GM23338 (cell line): ENCODE measurements at regions not wholly inside any gene's neighbourhood (a gene's known extent, or its start where the extent isn't known, plus 50 kb on each side); places are given as distances from the start of the nearest gene placed in this dataset.

Experiments
- ATAC-seq: fragments of 200-7000 bp; cut with Tn5 transposase; 3 replicates; pipeline ENCODE4 v1.9.1; 2020
- DNase-seq: peaks from one replicate; pipeline ENCODE4 v3.0.0-alpha.2; 2015; ENCODE audit warnings: low spot score
- H2AFZ ChIP-seq: fragments of 200-600 bp; sonication (generic); 2 replicates; pipeline ENCODE4 v1.8.0; 2016; ENCODE audit warnings: antibody characterized with exemption, mild to moderate bottlenecking, moderate library complexity
- H3F3A ChIP-seq: fragments of 200-600 bp; sonication (generic); replicated peaks from 2 replicates; pipeline ENCODE4 v1.8.0; 2017; ENCODE audit warnings: antibody characterized with exemption, mixed run types, low read depth
- H3K27ac ChIP-seq: fragments of 200-600 bp; sonication (generic); 2 replicates; pipeline ENCODE4 v1.6.1; 2016; ENCODE audit warnings: low read depth
- H3K27me3 ChIP-seq: fragments of 200-600 bp; sonication (generic); 2 replicates; pipeline ENCODE4 v1.8.0; 2016; ENCODE audit warnings: mild to moderate bottlenecking, mixed run types, moderate library complexity; ENCODE audit not compliant: insufficient read depth
- H3K36me3 ChIP-seq: fragments of 200-600 bp; sonication (generic); 2 replicates; pipeline ENCODE4 v1.8.0; 2016; ENCODE audit warnings: mild to moderate bottlenecking; ENCODE audit not compliant: insufficient read depth
- H3K4me1 ChIP-seq: fragments of 200-600 bp; sonication (generic); 2 replicates; pipeline ENCODE4 v1.8.0; 2016; ENCODE audit warnings: mild to moderate bottlenecking, moderate library complexity; ENCODE audit not compliant: insufficient read depth
- H3K4me2 ChIP-seq: fragments of 200-600 bp; sonication (generic); 2 replicates; pipeline ENCODE4 v1.7.1; 2017; ENCODE audit warnings: mixed run types
- H3K4me3 ChIP-seq: fragments of 200-600 bp; sonication (generic); 2 replicates; pipeline ENCODE4 v1.6.1; 2016; ENCODE audit warnings: mixed run types
- H3K79me2 ChIP-seq: fragments of 200-600 bp; sonication (generic); replicated peaks from 2 replicates; pipeline ENCODE4 v1.8.0; 2017; ENCODE audit warnings: mild to moderate bottlenecking; ENCODE audit not compliant: insufficient read depth
- H3K9me2 ChIP-seq: fragments of 200-600 bp; sonication (generic); 2 replicates; pipeline ENCODE4 v1.8.0; 2017; ENCODE audit not compliant: insufficient read depth
- H4K20me1 ChIP-seq: fragments of 200-600 bp; sonication (generic); replicated peaks from 2 replicates; pipeline ENCODE4 v1.8.0; 2017; ENCODE audit warnings: mild to moderate bottlenecking; ENCODE audit not compliant: insufficient read depth
- H3K27ac Mint-ChIP-seq: 2 replicates; pipeline ENCODE4 v1.8.0; 2020; ENCODE audit warnings: inconsistent platforms, mild to moderate bottlenecking, moderate library complexity, mixed read lengths
- H3K27me3 Mint-ChIP-seq: 3 replicates; pipeline ENCODE4 v1.8.0; 2022; ENCODE audit warnings: low read depth, mild to moderate bottlenecking, moderate library complexity, mixed read lengths, inconsistent platforms; ENCODE audit not compliant: insufficient read depth, poor library complexity
- H3K36me3 Mint-ChIP-seq: 3 replicates; pipeline ENCODE4 v1.8.0; 2021; ENCODE audit warnings: low read depth, mild to moderate bottlenecking, inconsistent platforms, moderate library complexity, mixed read lengths
- H3K4me1 Mint-ChIP-seq: 3 replicates; pipeline ENCODE4 v1.8.0; 2020; ENCODE audit warnings: mild to moderate bottlenecking, inconsistent platforms, mixed read lengths
- H3K4me3 Mint-ChIP-seq: 3 replicates; pipeline ENCODE4 v1.8.0; 2021; ENCODE audit warnings: moderate library complexity, mild to moderate bottlenecking, inconsistent platforms, mixed read lengths
- H3K9me3 Mint-ChIP-seq: 3 replicates; pipeline ENCODE4 v1.8.0; 2020; ENCODE audit warnings: moderate library complexity, mild to moderate bottlenecking, inconsistent platforms, mixed read lengths
- CTCF ChIP-seq, 2 experiments: fragments of 200-600 bp in 1 of 2; sonication (generic) in 1 of 2; conservative IDR thresholded peaks; 2 replicates each; pipeline versions ENCODE4 v1.5.1 to v1.6.1; 2016 to 2017; ENCODE audit warnings: antibody characterized with exemption in 2 of 2, low read depth in 2 of 2, mild to moderate bottlenecking in 2 of 2, moderate library complexity in 1 of 2
- NANOG ChIP-seq: IDR thresholded peaks from 2 replicates; pipeline ENCODE4 v1.6.1; 2016; ENCODE audit warnings: antibody characterized with exemption, borderline replicate concordance
- REST ChIP-seq: IDR thresholded peaks from one replicate; pipeline ENCODE4 v1.6.1; 2018; ENCODE audit warnings: antibody characterized with exemption; ENCODE audit not compliant: unreplicated experiment
- ZNF331 ChIP-seq: fragments of 250-450 bp; sonication (Bioruptor Pico); IDR thresholded peaks from 2 replicates; pipeline ENCODE4 v1.5.0; 2020; ENCODE audit warnings: low read depth, mild to moderate bottlenecking, moderate library complexity
- ZNF462 ChIP-seq: fragments of 250-450 bp; sonication (Bioruptor Pico); IDR thresholded peaks from 2 replicates; pipeline ENCODE4 v1.5.0; 2020; ENCODE audit warnings: mild to moderate bottlenecking, moderate library complexity

- Histone ChIP-seq H3K4me2 (peak overlapping the region; percentile 9; the same call in 1 of the 2 replicates), H3K36me3 (no peaks in the 10 kb centered on the region; the same call in 1 of the 2 replicates), H3K4me3 (no peak overlapping the region), H2AFZ (no peak overlapping the region), H3K9me2 (no peaks in the 10 kb centered on the region), H4K20me1 (no peaks in the 10 kb centered on the region), H3K27ac (no peak overlapping the region), H3K4me1 (peaks cover 8% of the 10 kb centered on the region; the same call in 1 of the 2 replicates), H3K27me3 (no peaks in the 10 kb centered on the region), H3F3A (no peaks in the 10 kb centered on the region), H3K79me2 (no peaks in the 10 kb centered on the region)
- H3K27ac Mint-ChIP-seq = no peak overlapping the region
- DNase-seq (peak; percentile 32), ATAC-seq (peak; percentile 65)
- peaks cover 14% of the 10 kb centered on the region; the same call in 2 of the 3 replicates for H3K4me1 Mint-ChIP-seq
- peaks cover 3% of the 10 kb centered on the region for H3K27me3 Mint-ChIP-seq
- no peak overlapping the region for H3K4me3 Mint-ChIP-seq
- TF ChIP-seq REST = no peak
- TF ChIP-seq NANOG = peak; percentile 7; the same call in 1 of the 2 replicates
- no peak for TF ChIP-seq ZNF331
- peaks cover 20% of the 10 kb centered on the region for H3K9me3 Mint-ChIP-seq
- peaks cover 16% of the 10 kb centered on the region; the same call in 2 of the 3 replicates for H3K36me3 Mint-ChIP-seq
Measured at GRCh38 chr6:117142142-117142541, 123.2 kb upstream of the VGLL2 start.

- DNase-seq (no peak), ATAC-seq (no peak)
- H3K36me3 Mint-ChIP-seq = peaks cover 16% of the 10 kb centered on the region; the same call in 2 of the 3 replicates
- Histone ChIP-seq H3K9me2 (no peaks in the 10 kb centered on the region), H3K4me3 (no peak overlapping the region), H3K27ac (no peak overlapping the region), H3K4me2 (no peak overlapping the region), H4K20me1 (no peaks in the 10 kb centered on the region), H2AFZ (no peak overlapping the region), H3K4me1 (peaks cover 8% of the 10 kb centered on the region; the same call in 1 of the 2 replicates), H3K27me3 (no peaks in the 10 kb centered on the region), H3K36me3 (no peaks in the 10 kb centered on the region; the same call in 1 of the 2 replicates), H3K79me2 (no peaks in the 10 kb centered on the region), H3F3A (no peaks in the 10 kb centered on the region)
- peaks cover 20% of the 10 kb centered on the region for H3K9me3 Mint-ChIP-seq
- H3K4me1 Mint-ChIP-seq = peaks cover 14% of the 10 kb centered on the region; the same call in 2 of the 3 replicates
- H3K27ac Mint-ChIP-seq = no peak overlapping the region; the same call in 1 of the 2 replicates
- H3K27me3 Mint-ChIP-seq = no peaks in the 10 kb centered on the region
- H3K4me3 Mint-ChIP-seq = no peak overlapping the region
- TF ChIP-seq NANOG = no peak
- TF ChIP-seq REST = no peak
- no peak for TF ChIP-seq ZNF462 (CRISPR knock-in tag)
- TF ChIP-seq CTCF (conservative IDR thresholded peaks at IDR 0.05; ENCODE audit: low read depth in 2 of 2) = no peak
Measured at GRCh38 chr6:117142995-117143394, 122.4 kb upstream of the VGLL2 start.
